ENCODE measurements at regions not wholly inside any gene's neighbourhood (a gene's known extent, or its start where the extent isn't known, plus 50 kb on each side); places are given as distances from the start of the nearest gene placed in this dataset.

DNA sequence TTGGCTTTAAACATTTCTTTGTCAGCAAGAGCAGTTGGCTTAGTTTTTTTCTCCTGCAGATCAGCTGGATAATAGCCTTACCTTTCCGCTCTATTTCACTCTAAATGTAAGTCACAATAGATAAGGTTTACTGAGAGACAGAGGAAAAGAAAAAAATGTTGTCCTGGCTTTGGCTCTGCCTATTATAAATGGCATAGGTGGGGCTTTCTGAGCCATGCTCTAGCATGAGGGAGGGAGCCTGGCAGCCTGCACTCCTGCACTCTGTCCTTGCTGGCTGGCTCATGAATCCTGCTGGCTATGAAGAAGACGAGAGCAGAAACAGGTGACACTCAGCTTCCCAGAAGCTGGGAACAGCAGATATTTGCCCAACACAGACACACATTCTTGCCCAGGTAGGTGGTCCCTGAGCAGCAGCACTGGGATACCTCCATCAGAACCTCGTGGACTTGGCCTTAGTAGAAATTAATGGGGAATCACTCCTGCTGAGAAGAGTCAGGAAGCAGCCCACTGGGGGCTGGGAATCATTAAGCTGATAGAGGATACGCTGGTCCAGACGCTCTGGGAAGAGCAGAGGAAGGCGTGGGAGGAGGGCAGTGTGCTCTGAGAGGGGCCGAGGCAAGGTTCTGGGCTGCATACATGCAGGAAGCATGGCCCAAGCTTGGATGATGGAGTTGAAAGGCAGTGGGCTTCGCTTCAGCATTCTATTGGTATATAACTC lies 514.4 kb upstream of the HS6ST1 start:
- Mint-ChIP-seq H3K27me3 (ENCODE audit: low read depth) (no peaks in the 10 kb centered on the region), H3K36me3 (no peaks in the 10 kb centered on the region), H3K27ac (no peak overlapping the region), H3K9me3 (no peaks in the 10 kb centered on the region), H3K4me1 (peaks cover 8% of the 10 kb centered on the region), H3K4me3 (no peak overlapping the region)
- TF ChIP-seq CREM (CRISPR knock-in tag; IDR thresholded peaks at IDR 0.05): no peak
- no peak for TF ChIP-seq ZNF423 (CRISPR knock-in tag; IDR thresholded peaks at IDR 0.05)
- TF ChIP-seq RELA (CRISPR knock-in tag; IDR thresholded peaks at IDR 0.05; ENCODE audit: borderline replicate concordance): no peak
- TF ChIP-seq HMGA2 (CRISPR knock-in tag; IDR thresholded peaks at IDR 0.05): no peak
- TF ChIP-seq ZBTB21 (CRISPR knock-in tag; IDR thresholded peaks at IDR 0.05; ENCODE audit: borderline replicate concordance): no peak
- TF ChIP-seq, protein P1, sequence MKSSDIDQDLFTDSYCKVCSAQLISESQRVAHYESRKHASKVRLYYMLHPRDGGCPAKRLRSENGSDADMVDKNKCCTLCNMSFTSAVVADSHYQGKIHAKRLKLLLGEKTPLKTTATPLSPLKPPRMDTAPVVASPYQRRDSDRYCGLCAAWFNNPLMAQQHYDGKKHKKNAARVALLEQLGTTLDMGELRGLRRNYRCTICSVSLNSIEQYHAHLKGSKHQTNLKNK (CRISPR knock-in tag; IDR thresholded peaks at IDR 0.05): no peak
- TF ChIP-seq, protein P2, sequence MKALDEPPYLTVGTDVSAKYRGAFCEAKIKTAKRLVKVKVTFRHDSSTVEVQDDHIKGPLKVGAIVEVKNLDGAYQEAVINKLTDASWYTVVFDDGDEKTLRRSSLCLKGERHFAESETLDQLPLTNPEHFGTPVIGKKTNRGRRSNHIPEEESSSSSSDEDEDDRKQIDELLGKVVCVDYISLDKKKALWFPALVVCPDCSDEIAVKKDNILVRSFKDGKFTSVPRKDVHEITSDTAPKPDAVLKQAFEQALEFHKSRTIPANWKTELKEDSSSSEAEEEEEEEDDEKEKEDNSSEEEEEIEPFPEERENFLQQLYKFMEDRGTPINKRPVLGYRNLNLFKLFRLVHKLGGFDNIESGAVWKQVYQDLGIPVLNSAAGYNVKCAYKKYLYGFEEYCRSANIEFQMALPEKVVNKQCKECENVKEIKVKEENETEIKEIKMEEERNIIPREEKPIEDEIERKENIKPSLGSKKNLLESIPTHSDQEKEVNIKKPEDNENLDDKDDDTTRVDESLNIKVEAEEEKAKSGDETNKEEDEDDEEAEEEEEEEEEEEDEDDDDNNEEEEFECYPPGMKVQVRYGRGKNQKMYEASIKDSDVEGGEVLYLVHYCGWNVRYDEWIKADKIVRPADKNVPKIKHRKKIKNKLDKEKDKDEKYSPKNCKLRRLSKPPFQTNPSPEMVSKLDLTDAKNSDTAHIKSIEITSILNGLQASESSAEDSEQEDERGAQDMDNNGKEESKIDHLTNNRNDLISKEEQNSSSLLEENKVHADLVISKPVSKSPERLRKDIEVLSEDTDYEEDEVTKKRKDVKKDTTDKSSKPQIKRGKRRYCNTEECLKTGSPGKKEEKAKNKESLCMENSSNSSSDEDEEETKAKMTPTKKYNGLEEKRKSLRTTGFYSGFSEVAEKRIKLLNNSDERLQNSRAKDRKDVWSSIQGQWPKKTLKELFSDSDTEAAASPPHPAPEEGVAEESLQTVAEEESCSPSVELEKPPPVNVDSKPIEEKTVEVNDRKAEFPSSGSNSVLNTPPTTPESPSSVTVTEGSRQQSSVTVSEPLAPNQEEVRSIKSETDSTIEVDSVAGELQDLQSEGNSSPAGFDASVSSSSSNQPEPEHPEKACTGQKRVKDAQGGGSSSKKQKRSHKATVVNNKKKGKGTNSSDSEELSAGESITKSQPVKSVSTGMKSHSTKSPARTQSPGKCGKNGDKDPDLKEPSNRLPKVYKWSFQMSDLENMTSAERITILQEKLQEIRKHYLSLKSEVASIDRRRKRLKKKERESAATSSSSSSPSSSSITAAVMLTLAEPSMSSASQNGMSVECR (CRISPR knock-in tag; IDR thresholded peaks at IDR 0.05; ENCODE audit: borderline replicate concordance): no peak
- TF ChIP-seq NR2C2 (CRISPR knock-in tag; IDR thresholded peaks at IDR 0.05): no peak
- POLR2A ChIA-PET: no interaction called here
- ATAC-seq: 0 out of 2 replicates have a peak, but pooled peaks have one; percentile 20
- no peak for DNase-seq (ENCODE audit: low spot score)
- CTCF ChIA-PET: no interaction called here

DNA sequence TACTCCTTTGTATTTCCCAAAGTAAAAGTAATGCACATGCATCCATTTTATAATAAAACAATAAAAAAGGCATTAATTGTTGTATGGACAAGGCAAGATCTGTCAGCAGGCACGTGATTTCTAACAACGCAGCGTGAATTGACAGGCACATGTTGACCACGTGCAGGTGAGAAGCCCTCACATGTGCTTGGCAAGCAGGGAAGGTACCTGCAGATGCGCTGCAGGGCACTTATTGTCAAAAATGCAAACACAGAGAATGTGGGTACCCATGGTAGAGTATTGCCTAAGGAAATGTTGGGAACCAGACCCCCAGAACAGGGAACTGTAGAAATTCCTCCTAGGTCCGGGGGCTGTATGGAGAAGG lies 515.0 kb upstream of the HS6ST1 start:
- H3K9me3 Mint-ChIP-seq: no peaks in the 10 kb centered on the region

DNA sequence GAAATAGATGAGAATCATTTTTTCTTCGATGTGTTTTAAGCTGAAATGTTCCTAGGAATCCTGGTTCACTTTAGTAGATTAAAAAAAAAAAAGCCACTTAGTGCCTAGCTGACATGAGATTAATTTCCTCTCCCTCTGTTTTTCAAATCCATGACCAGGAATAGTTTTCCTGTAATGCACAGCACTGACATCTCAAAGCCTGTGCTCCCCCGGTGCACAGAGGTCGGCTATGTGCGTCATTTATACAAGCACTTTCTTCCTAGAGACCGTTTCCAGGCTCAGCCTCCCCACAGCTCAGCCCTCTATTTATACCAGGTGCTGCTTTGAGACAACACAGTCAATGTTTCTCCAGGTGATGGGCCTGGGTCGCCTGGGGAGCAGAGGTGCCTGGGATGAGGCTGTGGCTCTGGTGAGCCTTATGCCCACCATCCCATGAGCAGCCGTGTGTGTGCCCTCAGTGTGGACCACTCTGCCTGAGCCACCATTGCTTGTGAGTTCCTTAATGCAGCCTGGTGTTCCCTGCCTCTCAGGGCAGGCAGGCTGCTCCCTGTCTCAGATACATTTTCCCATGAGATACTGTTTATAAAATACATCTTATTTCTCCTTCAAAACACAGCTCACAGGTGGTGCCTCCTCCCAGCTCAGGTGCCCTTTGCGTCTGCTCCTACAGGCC lies 515.7 kb upstream of the HS6ST1 start:
- no peak overlapping the region for H3K27ac Mint-ChIP-seq
- DNase-seq (ENCODE audit: low spot score): no peak
- no peak for ATAC-seq
- POLR2A ChIA-PET: no interaction called here
- no peak for TF ChIP-seq SP1 (CRISPR knock-in tag; conservative IDR thresholded peaks at IDR 0.05)
- TF ChIP-seq, protein P3, sequence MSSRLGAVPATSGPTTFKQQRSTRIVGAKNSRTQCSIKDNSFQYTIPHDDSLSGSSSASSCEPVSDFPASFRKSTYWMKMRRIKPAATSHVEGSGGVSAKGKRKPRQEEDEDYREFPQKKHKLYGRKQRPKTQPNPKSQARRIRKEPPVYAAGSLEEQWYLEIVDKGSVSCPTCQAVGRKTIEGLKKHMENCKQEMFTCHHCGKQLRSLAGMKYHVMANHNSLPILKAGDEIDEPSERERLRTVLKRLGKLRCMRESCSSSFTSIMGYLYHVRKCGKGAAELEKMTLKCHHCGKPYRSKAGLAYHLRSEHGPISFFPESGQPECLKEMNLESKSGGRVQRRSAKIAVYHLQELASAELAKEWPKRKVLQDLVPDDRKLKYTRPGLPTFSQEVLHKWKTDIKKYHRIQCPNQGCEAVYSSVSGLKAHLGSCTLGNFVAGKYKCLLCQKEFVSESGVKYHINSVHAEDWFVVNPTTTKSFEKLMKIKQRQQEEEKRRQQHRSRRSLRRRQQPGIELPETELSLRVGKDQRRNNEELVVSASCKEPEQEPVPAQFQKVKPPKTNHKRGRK (CRISPR knock-in tag; IDR thresholded peaks at IDR 0.05; ENCODE audit: borderline replicate concordance): no peak
- TF ChIP-seq MYBL2 (CRISPR knock-in tag; IDR thresholded peaks at IDR 0.05): no peak
- TF ChIP-seq ESRRA (CRISPR knock-in tag; IDR thresholded peaks at IDR 0.05; ENCODE audit: borderline replicate concordance): no peak
- TF ChIP-seq ZNF416 (CRISPR knock-in tag; IDR thresholded peaks at IDR 0.05): no peak
- no peak for TF ChIP-seq GRHL2 (CRISPR knock-in tag; IDR thresholded peaks at IDR 0.05; ENCODE audit: insufficient replicate concordance, severe bottlenecking)
- TF ChIP-seq KAT7 (CRISPR knock-in tag; IDR thresholded peaks at IDR 0.05; ENCODE audit: borderline replicate concordance): no peak
- no peaks in the 10 kb centered on the region for H3K27me3 Mint-ChIP-seq (ENCODE audit: low read depth)
- no peak overlapping the region for H3K4me3 Mint-ChIP-seq
- H3K9me3 Mint-ChIP-seq: no peaks in the 10 kb centered on the region
- H3K36me3 Mint-ChIP-seq: no peaks in the 10 kb centered on the region
- peaks cover 10% of the 10 kb centered on the region for H3K4me1 Mint-ChIP-seq
- CTCF ChIA-PET: interaction anchor here (1.6 kb wide), 1 partner anchor 98 kb away, joined by 4 read pairs; no protein-coding TSS in a partner anchor

More for the DNA sequence above, 515.0 kb upstream of the HS6ST1 start:
- no peaks in the 10 kb centered on the region for H3K36me3 Mint-ChIP-seq
- no peak for DNase-seq (ENCODE audit: low spot score)
- ChIA-PET POLR2A (no interaction called here), CTCF (no interaction called here)
- peaks cover 10% of the 10 kb centered on the region for H3K4me1 Mint-ChIP-seq
- no peak overlapping the region for H3K27ac Mint-ChIP-seq
- no peak overlapping the region for H3K4me3 Mint-ChIP-seq
- no peak for TF ChIP-seq TEAD4 (CRISPR knock-in tag; IDR thresholded peaks at IDR 0.05)
- ATAC-seq: no peak
- no peaks in the 10 kb centered on the region for H3K27me3 Mint-ChIP-seq (ENCODE audit: low read depth)
